GM12865 (cell line): ENCODE measurements at regions not wholly inside any gene's neighbourhood (a gene's known extent, or its start where the extent isn't known, plus 50 kb on each side); places are given as distances from the start of the nearest gene placed in this dataset.

Experiments
- DNase-seq: peaks from one replicate; pipeline ENCODE4 v3.0.0; 2010; ENCODE audit warnings: low read depth
- H3K4me3 ChIP-seq: 2 replicates; pipeline ENCODE4 v1.5.1; 2011; ENCODE audit warnings: mild to moderate bottlenecking, low read depth, low read length, control low read depth
- TF ChIP-seq, protein P1 (sequence below): IDR thresholded peaks from 2 replicates; pipeline ENCODE4 v1.5.1; 2011; ENCODE audit warnings: low read length, control low read depth, low read depth, inconsistent platforms; ENCODE audit not compliant: insufficient read depth; ENCODE audit errors: missing control alignments

DNA sequence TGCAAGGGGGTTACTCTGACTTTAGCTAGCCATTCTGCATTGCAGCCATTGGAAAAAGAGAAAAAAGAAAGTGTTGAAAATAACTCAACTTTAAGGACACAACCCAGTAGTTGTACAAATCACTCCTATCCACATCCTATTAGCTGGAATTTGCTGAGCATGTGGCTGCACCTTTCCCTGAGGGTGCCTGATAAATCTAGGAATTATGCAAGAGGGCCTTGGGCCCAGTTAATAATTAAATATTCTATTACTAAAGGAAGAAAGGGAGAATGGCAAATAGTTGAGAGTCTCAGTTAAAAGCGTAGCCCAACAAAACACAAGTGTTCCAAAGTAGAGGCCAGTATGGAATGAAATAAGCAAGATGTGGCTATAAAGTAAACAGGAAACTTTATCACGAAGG, 200.9 kb upstream of the CNTNAP2 start:
- DNase-seq: no peak
- TF ChIP-seq, protein P1, sequence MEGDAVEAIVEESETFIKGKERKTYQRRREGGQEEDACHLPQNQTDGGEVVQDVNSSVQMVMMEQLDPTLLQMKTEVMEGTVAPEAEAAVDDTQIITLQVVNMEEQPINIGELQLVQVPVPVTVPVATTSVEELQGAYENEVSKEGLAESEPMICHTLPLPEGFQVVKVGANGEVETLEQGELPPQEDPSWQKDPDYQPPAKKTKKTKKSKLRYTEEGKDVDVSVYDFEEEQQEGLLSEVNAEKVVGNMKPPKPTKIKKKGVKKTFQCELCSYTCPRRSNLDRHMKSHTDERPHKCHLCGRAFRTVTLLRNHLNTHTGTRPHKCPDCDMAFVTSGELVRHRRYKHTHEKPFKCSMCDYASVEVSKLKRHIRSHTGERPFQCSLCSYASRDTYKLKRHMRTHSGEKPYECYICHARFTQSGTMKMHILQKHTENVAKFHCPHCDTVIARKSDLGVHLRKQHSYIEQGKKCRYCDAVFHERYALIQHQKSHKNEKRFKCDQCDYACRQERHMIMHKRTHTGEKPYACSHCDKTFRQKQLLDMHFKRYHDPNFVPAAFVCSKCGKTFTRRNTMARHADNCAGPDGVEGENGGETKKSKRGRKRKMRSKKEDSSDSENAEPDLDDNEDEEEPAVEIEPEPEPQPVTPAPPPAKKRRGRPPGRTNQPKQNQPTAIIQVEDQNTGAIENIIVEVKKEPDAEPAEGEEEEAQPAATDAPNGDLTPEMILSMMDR: no peak
- H3K4me3 ChIP-seq: no peak overlapping the region

DNA sequence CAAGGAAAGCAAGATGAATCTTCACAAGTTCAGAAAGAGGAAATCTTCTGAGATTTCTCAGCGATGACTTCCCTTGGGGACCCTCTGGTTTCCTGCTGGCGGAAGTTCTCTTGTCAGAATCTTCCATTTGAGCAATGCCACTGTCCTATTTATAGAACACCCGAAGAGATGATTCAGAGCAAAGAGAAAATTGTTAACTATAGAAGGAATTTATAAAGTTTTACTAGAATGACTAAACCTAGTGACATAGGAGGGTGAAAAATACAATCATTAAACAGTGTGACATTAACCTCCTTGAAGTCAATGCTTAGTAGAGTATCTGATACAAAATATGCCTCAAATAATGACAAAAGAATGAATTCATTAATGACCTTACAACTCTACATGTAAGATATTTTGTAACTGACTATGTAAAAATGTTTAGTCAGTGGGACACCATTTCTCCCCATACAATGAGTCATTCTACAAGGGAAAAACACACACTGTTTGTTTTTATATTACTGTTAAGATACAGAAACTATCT, 206.5 kb upstream of the CNTNAP2 start:
- H3K4me3 ChIP-seq: no peak overlapping the region
- TF ChIP-seq, protein P1: no peak
- no peak for DNase-seq

DNA sequence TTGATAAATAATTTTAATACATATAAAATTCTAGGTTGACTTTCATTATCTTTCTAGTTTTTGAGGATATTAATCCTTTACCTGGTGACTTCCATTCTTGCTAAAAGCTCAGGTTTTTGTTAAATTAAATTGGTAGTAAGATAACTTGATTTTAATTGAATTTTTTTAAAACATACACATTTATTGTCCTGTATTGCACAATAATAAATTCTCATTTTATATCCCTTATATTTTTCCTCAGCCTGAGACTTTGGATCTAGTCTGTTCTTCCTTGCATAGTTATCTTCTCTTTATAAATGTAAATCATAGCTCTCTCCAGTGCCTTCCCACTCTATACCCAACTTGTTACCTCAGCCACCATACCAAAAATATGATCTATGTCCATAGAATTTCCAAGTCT, 212.9 kb upstream of the CNTNAP2 start:
- TF ChIP-seq, protein P1: no peak
- no peak for DNase-seq
- no peak overlapping the region for H3K4me3 ChIP-seq

DNA sequence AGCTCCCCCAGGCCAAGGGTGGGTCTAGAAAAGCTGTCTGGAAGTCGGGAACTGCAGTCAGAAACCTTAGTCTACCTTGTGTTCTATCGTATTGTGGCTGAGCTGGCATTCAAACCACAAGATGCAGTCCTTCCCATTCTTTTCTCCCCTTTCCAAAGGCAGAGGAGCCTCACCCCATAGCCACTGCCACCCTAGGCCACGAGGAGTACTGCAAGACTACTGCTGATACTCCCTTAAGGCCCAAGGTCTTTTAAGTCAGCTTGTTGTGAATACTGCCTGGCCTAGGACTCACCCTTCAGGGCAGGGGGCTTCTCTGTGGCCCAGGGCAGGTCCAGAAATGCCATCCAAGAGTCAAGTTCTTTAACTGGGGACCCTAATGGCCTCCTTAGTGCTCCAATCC, 214.5 kb upstream of the CNTNAP2 start:
- DNase-seq: no peak
- no peak overlapping the region for H3K4me3 ChIP-seq
- TF ChIP-seq, protein P1: no peak

DNA sequence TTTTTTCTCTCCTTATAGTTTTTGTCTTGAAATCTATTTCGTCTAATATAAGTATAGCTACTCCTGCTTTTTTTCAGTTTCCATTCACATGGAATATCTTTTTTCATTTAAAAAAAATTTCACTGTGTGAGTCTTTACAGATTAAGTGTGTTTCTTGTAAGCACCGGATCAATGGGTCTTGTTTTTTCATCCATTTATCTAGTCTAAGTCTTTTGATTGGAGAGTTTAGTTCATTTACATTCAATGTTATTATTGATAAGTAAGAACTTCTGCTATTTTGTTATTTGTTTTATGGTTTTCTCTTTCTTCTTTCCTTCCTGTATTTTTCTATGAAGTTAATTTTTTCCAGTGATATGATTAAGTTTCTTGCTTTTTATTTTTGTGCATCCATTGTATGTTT, 216.7 kb upstream of the CNTNAP2 start:
- no peak overlapping the region for H3K4me3 ChIP-seq
- TF ChIP-seq, protein P1: no peak
- DNase-seq: no peak

DNA sequence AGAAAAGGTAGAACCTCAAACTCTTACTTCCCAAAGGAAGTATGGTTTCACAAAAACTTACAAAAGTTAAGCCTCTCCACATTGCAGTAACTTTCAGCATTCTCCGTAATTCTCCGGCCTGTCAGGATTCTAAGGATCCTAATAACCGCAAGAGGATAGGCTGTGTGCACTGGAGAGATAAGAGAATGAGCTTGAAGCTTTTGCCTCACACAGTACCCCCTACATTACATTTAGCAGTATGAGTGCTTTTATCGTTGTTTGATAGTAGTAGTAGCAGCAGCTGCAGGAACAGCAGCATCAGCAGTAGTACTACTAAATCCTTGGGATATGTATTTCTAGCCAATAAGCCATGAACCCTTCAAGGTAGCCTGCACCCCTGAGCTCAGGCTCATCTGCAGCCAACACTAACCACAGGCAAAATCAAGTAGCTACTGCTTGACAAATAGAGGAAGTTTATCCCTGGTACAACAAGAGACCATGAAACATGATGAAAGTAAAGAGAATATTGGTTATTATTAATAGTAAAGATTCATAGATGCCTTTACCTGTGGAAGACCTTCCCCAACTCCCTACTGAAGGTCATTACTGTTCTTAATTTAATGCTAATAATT, 222.6 kb upstream of the CNTNAP2 start:
- TF ChIP-seq, protein P1: no peak
- no peak overlapping the region for H3K4me3 ChIP-seq
- no peak for DNase-seq
